GM12878 (cell line): ENCODE measurements at regions not wholly inside any gene's neighbourhood (a gene's known extent, or its start where the extent isn't known, plus 50 kb on each side); places are given as distances from the start of the nearest gene placed in this dataset.

Experiments
- ATAC-seq: fragments of 200-7000 bp; cut with Tn5 transposase; 3 replicates; pipeline ENCODE4 v1.9.1; 2020; ENCODE audit warnings: mild to moderate bottlenecking, moderate library complexity
- BruUV-seq: library from RNA; stranded (reverse); fragments of 400-500 nt; replicated peaks from 2 replicates; lab custom pipeline; 2021; lab: Mats Ljungman, UMichigan
- CTCF ChIA-PET: fragments of 300-600 bp; sonication (Branson Sonifier 250); formaldehyde crosslinking; extraction: SDS; loops from one replicate; lab custom pipeline; 2021; ENCODE audit warnings: inconsistent platforms; lab: Yijun Ruan, JAX
- POLR2A ChIA-PET: fragments of 350-600 bp; formaldehyde crosslinking; extraction: SDS; loops from one replicate; lab custom pipeline; 2021; ENCODE audit warnings: inconsistent platforms; lab: Charles Lee
- RAD21 ChIA-PET: fragments of 300-600 bp; sonication (Branson Sonifier 250); formaldehyde crosslinking; loops from one replicate; lab custom pipeline; 2023; ENCODE audit warnings: antibody characterized with exemption; ENCODE audit not compliant: unreplicated experiment; lab: Charles Lee
- SMC1A ChIA-PET: fragments of 300-600 bp; sonication (Branson Sonifier 250); formaldehyde crosslinking; loops from one replicate; lab custom pipeline; 2023; ENCODE audit not compliant: unreplicated experiment, uncharacterized antibody; lab: Charles Lee
- DNase-seq: peaks from one replicate; pipeline ENCODE4 v3.0.0-alpha.2; 2011; ENCODE audit warnings: low read depth, low spot score
- FAIRE-seq: peaks from 3 replicates; lab custom pipeline; 2011; peaks lifted over from hg19 to GRCh38; lab: Jason Lieb, UNC
- H2AFZ ChIP-seq: 2 replicates; pipeline ENCODE4 v1.6.0; 2011; ENCODE audit warnings: low read depth, low read length, control low read depth; ENCODE audit not compliant: control insufficient read depth
- H3K27ac ChIP-seq: 2 replicates; pipeline ENCODE4 v1.5.1; 2011; ENCODE audit warnings: control low read depth; ENCODE audit not compliant: control insufficient read depth, insufficient read depth
- H3K27me3 ChIP-seq, 2 experiments: replicated peaks in 1 of 2; 2 replicates each; pipeline versions ENCODE4 v1.6.0 to v1.6.1; 2011; ENCODE audit warnings: low read length in 1 of 2; ENCODE audit not compliant: control insufficient read depth in 2 of 2, insufficient read depth in 2 of 2
- H3K36me3 ChIP-seq, 2 experiments: 2 replicates each; pipeline ENCODE4 v1.5.1; 2011; ENCODE audit warnings: low read length in 1 of 2; ENCODE audit not compliant: control insufficient read depth in 2 of 2, insufficient read depth in 2 of 2
- H3K4me1 ChIP-seq: 2 replicates; pipeline ENCODE4 v1.6.1; 2011; ENCODE audit warnings: mild to moderate bottlenecking, low read length, moderate library complexity, mixed read lengths; ENCODE audit not compliant: control insufficient read depth, insufficient read depth
- H3K4me2 ChIP-seq: 2 replicates; pipeline ENCODE4 v1.6.0; 2011; ENCODE audit warnings: control low read depth; ENCODE audit not compliant: control insufficient read depth, insufficient read depth
- H3K4me3 ChIP-seq: fragments of 200-600 bp; sonication (generic); 2 replicates; pipeline ENCODE4 v1.5.1; 2016
- H3K79me2 ChIP-seq: 2 replicates; pipeline ENCODE4 v1.6.0; 2011; ENCODE audit warnings: low read length; ENCODE audit not compliant: control insufficient read depth, insufficient read depth
- H3K9ac ChIP-seq: 2 replicates; pipeline ENCODE4 v1.8.0; 2011; ENCODE audit warnings: low read length, control low read depth, mixed read lengths; ENCODE audit not compliant: control insufficient read depth, insufficient read depth
- H3K9me3 ChIP-seq: replicated peaks from 3 replicates; pipeline ENCODE4 v1.5.1; 2011; ENCODE audit warnings: mild to moderate bottlenecking, low read length; ENCODE audit not compliant: control insufficient read depth, insufficient read depth
- H4K20me1 ChIP-seq: 2 replicates; pipeline ENCODE4 v1.6.0; 2011; ENCODE audit not compliant: control insufficient read depth, insufficient read depth
- BACH1 ChIP-seq: fragments of 450-650 bp; IDR thresholded peaks from 2 replicates; pipeline ENCODE4 v1.6.1; 2017; ENCODE audit warnings: mild to moderate bottlenecking, borderline replicate concordance
- ETV6 ChIP-seq, 2 experiments: fragments of 450-650 bp in 1 of 2; IDR thresholded peaks in 1 of 2; conservative IDR thresholded peaks in 1 of 2; 2 replicates each; pipeline ENCODE4 v1.6.1; 2014; ENCODE audit warnings: antibody characterized with exemption in 1 of 2, borderline replicate concordance in 1 of 2, low read depth in 1 of 2, mild to moderate bottlenecking in 1 of 2, moderate library complexity in 1 of 2
- HDAC2 ChIP-seq: fragments of 200-600 bp; sonication (generic); IDR thresholded peaks from 2 replicates; pipeline ENCODE4 v1.6.1; 2017
- HDAC6 ChIP-seq: fragments of 200-600 bp; sonication (generic); IDR thresholded peaks from one replicate; pipeline ENCODE4 v1.8.0; 2017; ENCODE audit warnings: antibody characterized with exemption; ENCODE audit not compliant: unreplicated experiment
- MEF2B ChIP-seq: fragments of 450-650 bp; IDR thresholded peaks from 2 replicates; pipeline ENCODE4 v1.6.1; 2018; ENCODE audit warnings: mild to moderate bottlenecking, moderate library complexity; ENCODE audit not compliant: partially characterized antibody, poor library complexity, severe bottlenecking
- MTA2 ChIP-seq: fragments of 450-650 bp; IDR thresholded peaks from 2 replicates; pipeline ENCODE4 v1.6.1; 2016; ENCODE audit warnings: low read depth, mild to moderate bottlenecking, moderate library complexity
- MYB ChIP-seq: fragments of 150-350 bp; IDR thresholded peaks from 2 replicates; pipeline ENCODE4 v1.6.1; 2014; ENCODE audit warnings: mild to moderate bottlenecking, low read depth, low read length, borderline replicate concordance
- NFIC ChIP-seq: IDR thresholded peaks from 2 replicates; pipeline ENCODE4 v1.6.1; 2012; ENCODE audit warnings: low read depth, mild to moderate bottlenecking, inconsistent platforms, low read length, moderate library complexity
- RB1 ChIP-seq: fragments of 450-650 bp; formaldehyde crosslinking; IDR thresholded peaks from 2 replicates; pipeline ENCODE4 v1.6.1; 2017; ENCODE audit warnings: mild to moderate bottlenecking, borderline replicate concordance
- SMC3 ChIP-seq: IDR thresholded peaks from 2 replicates; pipeline ENCODE4 v1.6.1; 2011; ENCODE audit warnings: low read length, improper control_type of control experiment, borderline replicate concordance
- SREBF2 ChIP-seq: IDR thresholded peaks from 2 replicates; pipeline ENCODE4 v1.6.1; 2012; ENCODE audit warnings: mild to moderate bottlenecking, low read length
- ZNF217 ChIP-seq: fragments of 450-650 bp; IDR thresholded peaks from 2 replicates; pipeline ENCODE4 v1.6.1; 2017; ENCODE audit warnings: antibody characterized with exemption, mild to moderate bottlenecking
- ZNF24 ChIP-seq: fragments of 450-650 bp; IDR thresholded peaks from 2 replicates; pipeline ENCODE4 v1.6.1; 2017; ENCODE audit warnings: antibody characterized with exemption, mild to moderate bottlenecking
- WGBS: methylation state at CpG from one replicate; pipeline ENCODE4 v1.1.6; 2016; ENCODE audit warnings: low lambda C conversion rate; ENCODE audit not compliant: insufficient replicate concordance, insufficient coverage; ENCODE audit errors: missing lambda C conversion rate; 5-methylcytosine and 5-hydroxymethylcytosine counted together
- in situ Hi-C: fragments of 300-500 bp; cut with MboI; formaldehyde crosslinking; loops from 9 replicates; pipeline ENCODE4 v1.14.3; 2018; ENCODE audit warnings: mixed read lengths
- intact Hi-C: fragments of 100-400 bp; cut with micrococcal nuclease; formaldehyde crosslinking; loops from one replicate; pipeline ENCODE4 v1.14.2; 2022; ENCODE audit not compliant: unreplicated experiment
- TF ChIP-seq, protein P1 (sequence below): IDR thresholded peaks from 2 replicates; pipeline ENCODE4 v1.6.1; 2012; ENCODE audit warnings: mild to moderate bottlenecking, low read depth, low read length
- TF ChIP-seq, protein P2 (sequence below): IDR thresholded peaks from 2 replicates; pipeline ENCODE4 v1.6.1; 2011; ENCODE audit warnings: low read depth, low read length, improper control_type of control experiment, borderline replicate concordance

DNA sequence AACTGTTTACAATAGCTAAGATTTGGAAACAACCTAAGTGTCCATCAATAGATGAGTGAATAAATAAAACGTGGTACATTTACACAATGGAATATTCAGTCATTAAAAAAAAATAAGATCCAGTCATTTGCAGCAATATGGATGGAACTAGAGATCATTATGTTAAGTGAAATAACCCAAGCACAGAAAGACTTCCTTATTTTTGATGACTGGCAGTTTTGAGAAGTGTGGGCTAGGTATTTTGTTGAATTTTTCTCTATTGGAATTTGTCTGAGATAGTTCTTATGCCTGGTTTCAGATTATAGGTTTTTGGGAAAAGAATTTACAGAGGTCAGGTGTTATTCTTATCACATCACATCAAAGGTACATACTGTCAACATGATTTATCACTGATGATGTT lies 293.8 kb upstream of the ARSJ start:
- H3K9me3 ChIP-seq, result no peaks in the 10 kb centered on the region

DNA sequence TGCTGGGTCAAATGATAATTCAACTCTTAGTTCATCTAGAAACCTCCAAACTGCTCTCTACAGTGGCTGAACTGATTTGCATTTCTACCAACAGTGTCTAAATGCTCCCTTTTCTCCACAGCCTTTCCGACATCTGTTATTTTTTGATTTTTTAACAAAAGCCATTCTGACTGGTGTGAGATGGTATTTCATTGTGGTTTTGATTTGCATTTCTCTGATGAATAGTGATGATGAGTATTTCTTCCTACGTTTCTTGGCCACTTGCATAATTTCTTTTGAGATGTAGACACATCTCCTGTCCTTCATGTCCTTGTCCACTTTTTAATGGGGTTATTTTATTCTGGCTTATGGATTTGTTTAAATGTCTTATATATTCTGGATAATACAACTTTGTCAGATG lies 298.2 kb upstream of the ARSJ start:
- H3K4me1 ChIP-seq, result no peaks in the 10 kb centered on the region
- H3K27me3 ChIP-seq, result no peaks in the 10 kb centered on the region
- CTCF ChIA-PET, result no interaction called here
- POLR2A ChIA-PET, result no interaction called here
- no TSS peak for BruUV-seq
- H3K79me2 ChIP-seq, result no peaks in the 10 kb centered on the region
- H2AFZ ChIP-seq, result no peak overlapping the region
- no peak overlapping the region for H3K4me3 ChIP-seq
- TF ChIP-seq, protein P1, sequence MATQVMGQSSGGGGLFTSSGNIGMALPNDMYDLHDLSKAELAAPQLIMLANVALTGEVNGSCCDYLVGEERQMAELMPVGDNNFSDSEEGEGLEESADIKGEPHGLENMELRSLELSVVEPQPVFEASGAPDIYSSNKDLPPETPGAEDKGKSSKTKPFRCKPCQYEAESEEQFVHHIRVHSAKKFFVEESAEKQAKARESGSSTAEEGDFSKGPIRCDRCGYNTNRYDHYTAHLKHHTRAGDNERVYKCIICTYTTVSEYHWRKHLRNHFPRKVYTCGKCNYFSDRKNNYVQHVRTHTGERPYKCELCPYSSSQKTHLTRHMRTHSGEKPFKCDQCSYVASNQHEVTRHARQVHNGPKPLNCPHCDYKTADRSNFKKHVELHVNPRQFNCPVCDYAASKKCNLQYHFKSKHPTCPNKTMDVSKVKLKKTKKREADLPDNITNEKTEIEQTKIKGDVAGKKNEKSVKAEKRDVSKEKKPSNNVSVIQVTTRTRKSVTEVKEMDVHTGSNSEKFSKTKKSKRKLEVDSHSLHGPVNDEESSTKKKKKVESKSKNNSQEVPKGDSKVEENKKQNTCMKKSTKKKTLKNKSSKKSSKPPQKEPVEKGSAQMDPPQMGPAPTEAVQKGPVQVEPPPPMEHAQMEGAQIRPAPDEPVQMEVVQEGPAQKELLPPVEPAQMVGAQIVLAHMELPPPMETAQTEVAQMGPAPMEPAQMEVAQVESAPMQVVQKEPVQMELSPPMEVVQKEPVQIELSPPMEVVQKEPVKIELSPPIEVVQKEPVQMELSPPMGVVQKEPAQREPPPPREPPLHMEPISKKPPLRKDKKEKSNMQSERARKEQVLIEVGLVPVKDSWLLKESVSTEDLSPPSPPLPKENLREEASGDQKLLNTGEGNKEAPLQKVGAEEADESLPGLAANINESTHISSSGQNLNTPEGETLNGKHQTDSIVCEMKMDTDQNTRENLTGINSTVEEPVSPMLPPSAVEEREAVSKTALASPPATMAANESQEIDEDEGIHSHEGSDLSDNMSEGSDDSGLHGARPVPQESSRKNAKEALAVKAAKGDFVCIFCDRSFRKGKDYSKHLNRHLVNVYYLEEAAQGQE, result no peak
- TF ChIP-seq, all 136 proteins: peak for 0
- RAD21 ChIA-PET, result no interaction called here
- in situ Hi-C loops (no loop called here), intact Hi-C loops (no loop called here)
- ATAC-seq (no peak), DNase-seq (no peak), FAIRE-seq (no peak)
- no peaks in the 10 kb centered on the region for H3K36me3 ChIP-seq
- 28% methylated on average over 2 of the region's 2 CpGs for WGBS
- no peaks in the 10 kb centered on the region for H3K9me3 ChIP-seq
- no peak overlapping the region for H3K9ac ChIP-seq
- no peak overlapping the region for H3K4me2 ChIP-seq
- no peak overlapping the region for H3K27ac ChIP-seq
- SMC1A ChIA-PET, result interaction anchor here (0.9 kb wide), 1 partner anchor 19 kb away, joined by 3 read pairs; no protein-coding TSS in a partner anchor
- no peaks in the 10 kb centered on the region for H4K20me1 ChIP-seq

More for the DNA sequence above, 293.8 kb upstream of the ARSJ start:
- TF ChIP-seq RB1 (no peak), SMC3 (no peak), MYB (no peak), HDAC6 (no peak), ZNF217 (no peak), BACH1 (no peak), MTA2 (no peak), ZNF24 (no peak), SREBF2 (no peak), ETV6 (conservative IDR thresholded peaks at IDR 0.05 in 1 of 2, IDR thresholded peaks at IDR 0.05 in 1 of 2; ENCODE audit: borderline replicate concordance in 1 of 2, low read depth in 1 of 2) (no peak), MEF2B (no peak), NFIC (no peak), HDAC2 (no peak)
- TF ChIP-seq, protein P2, sequence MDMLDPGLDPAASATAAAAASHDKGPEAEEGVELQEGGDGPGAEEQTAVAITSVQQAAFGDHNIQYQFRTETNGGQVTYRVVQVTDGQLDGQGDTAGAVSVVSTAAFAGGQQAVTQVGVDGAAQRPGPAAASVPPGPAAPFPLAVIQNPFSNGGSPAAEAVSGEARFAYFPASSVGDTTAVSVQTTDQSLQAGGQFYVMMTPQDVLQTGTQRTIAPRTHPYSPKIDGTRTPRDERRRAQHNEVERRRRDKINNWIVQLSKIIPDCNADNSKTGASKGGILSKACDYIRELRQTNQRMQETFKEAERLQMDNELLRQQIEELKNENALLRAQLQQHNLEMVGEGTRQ, result no peak
- in situ Hi-C loops (no loop called here), intact Hi-C loops (no loop called here)
- ATAC-seq (no peak), DNase-seq (no peak), FAIRE-seq (no peak)
- ChIA-PET SMC1A (no interaction called here), RAD21 (no interaction called here), POLR2A (interaction anchor here (0.5 kb wide), 1 partner anchor 550 kb away, joined by 3 read pairs; no protein-coding TSS in a partner anchor), CTCF (no interaction called here)
- no peak overlapping the region for H3K4me2 ChIP-seq
- H3K9ac ChIP-seq, result no peak overlapping the region
- no peaks in the 10 kb centered on the region for H3K27me3 ChIP-seq
- H3K27ac ChIP-seq, result no peak overlapping the region
- no peaks in the 10 kb centered on the region for H3K4me1 ChIP-seq
- H2AFZ ChIP-seq, result no peak overlapping the region
- no peaks in the 10 kb centered on the region for H3K36me3 ChIP-seq
- 5% methylated on average over 1 of the region's 1 CpG for WGBS
- no peaks in the 10 kb centered on the region for H3K79me2 ChIP-seq
- H3K4me3 ChIP-seq, result no peak overlapping the region
- no TSS peak for BruUV-seq
- no peaks in the 10 kb centered on the region for H4K20me1 ChIP-seq
